HK-2 (cell line): ENCODE measurements at regions not wholly inside any gene's neighbourhood (a gene's known extent, or its start where the extent isn't known, plus 50 kb on each side); places are given as distances from the start of the nearest gene placed in this dataset.
"Not testable (repeated sequence)": the region's sequence is repeated elsewhere in the genome, so short reads cannot be mapped to it uniquely, and the experiment has no call there.

ENCODE experiments used
- DNase-seq: peaks from one replicate; pipeline ENCODE4 v3.0.0-alpha.2; 2018; ENCODE audit not compliant: unreplicated experiment

- DNase-seq = no peak
Measured at GRCh38 chr10:124149189-124150042, 56.0 kb upstream of the CHST15 start.

- DNase-seq = not testable (repeated sequence)
Measured at GRCh38 chr10:124148509-124149188, 55.3 kb upstream of the CHST15 start.

DNA sequence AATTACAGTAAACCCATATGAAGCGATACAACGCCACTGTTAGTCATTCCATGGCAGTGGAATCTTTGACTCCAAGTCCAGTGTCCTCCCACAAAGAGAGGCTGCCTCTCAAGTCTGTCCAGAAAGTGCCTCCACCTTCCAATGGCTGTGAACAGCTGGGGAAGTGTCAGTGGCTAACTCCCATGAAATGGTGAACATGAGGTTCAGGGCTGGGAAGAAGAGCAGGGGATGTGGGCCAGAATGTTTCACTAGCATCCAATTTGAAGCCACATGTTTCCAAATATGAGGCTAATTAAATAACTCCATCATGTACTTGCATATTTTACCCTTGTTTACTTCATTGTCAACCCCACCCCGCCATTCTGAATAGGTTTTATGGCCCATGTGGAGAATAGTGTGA is 53.1 kb upstream of the CHST15 start:
- DNase-seq = no peak

GRCh38 chr10:124145109-124145870 is 51.9 kb upstream of the CHST15 start:
- DNase-seq = no peak

DNA sequence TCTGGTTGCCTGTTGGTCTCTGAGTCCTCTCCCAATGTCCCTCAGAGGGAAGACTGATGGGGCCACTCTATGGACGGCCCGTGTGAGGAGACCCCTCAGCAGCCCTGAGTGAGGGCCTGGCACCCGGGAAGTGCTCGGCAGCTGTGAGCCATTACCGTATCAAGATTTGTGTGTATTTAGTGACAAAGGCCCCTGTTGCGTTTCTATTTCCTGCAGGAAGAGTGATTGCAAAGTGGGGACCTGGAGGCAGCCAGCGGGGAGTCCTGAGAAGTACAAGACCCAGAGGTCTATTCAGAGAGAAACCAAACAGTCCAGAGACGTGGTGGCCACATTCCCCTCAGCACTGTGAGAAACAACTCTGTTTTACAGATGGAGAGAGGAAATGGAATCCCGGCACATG is 51.1 kb upstream of the CHST15 start:
- no peak for DNase-seq

DNA sequence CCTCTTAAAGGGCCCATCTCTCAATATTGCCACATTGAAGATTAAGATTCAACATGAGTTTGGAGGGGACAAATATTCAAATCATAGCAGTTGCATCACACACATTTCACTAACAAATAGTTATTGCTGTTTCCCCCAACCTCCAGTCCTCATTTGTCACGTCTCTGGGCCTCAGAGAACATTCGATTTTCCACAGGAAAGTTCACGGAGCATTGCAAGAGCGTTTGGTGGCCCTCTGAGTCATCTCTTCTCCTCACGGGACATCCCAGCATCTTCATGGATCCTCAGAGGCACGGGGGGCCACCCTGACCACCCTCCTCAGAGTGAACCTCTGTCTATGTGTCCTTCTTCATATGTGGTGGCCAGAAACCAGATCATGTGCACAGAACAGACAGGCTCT is 50.3 kb upstream of the CHST15 start:
- DNase-seq = no peak
